ENCODE measurements at regions not wholly inside any gene's neighbourhood (a gene's known extent, or its start where the extent isn't known, plus 50 kb on each side); places are given as distances from the start of the nearest gene placed in this dataset.

GRCh38 chr2:41381701-41382100 lies 666.1 kb upstream of the PKDCC start:
- Mint-ChIP-seq H3K4me1 (ENCODE audit: unreplicated experiment) (peaks cover 10% of the 10 kb centered on the region), H3K36me3 (no peaks in the 10 kb centered on the region), H3K27me3 (no peaks in the 10 kb centered on the region), H3K9me3 (peaks cover 6% of the 10 kb centered on the region), H3K27ac (no peak overlapping the region), H3K4me3 (no peak overlapping the region)
- DNase-seq (ENCODE audit: extremely low spot score, unreplicated experiment) = no peak
- no peak for TF ChIP-seq CTCF (conservative IDR thresholded peaks at IDR 0.05)

GRCh38 chr2:41387519-41387918 lies 660.3 kb upstream of the PKDCC start:
- no peaks in the 10 kb centered on the region for H3K27me3 Mint-ChIP-seq
- H3K4me1 Mint-ChIP-seq (ENCODE audit: unreplicated experiment) = no peaks in the 10 kb centered on the region
- H3K9me3 Mint-ChIP-seq = no peaks in the 10 kb centered on the region
- DNase-seq (ENCODE audit: extremely low spot score, unreplicated experiment) = no peak
- no peak overlapping the region for H3K4me3 Mint-ChIP-seq
- no peak overlapping the region for H3K27ac Mint-ChIP-seq
- TF ChIP-seq CTCF (conservative IDR thresholded peaks at IDR 0.05) = no peak
- no peaks in the 10 kb centered on the region for H3K36me3 Mint-ChIP-seq

- H3K27me3 Mint-ChIP-seq = no peaks in the 10 kb centered on the region
- no peaks in the 10 kb centered on the region for H3K4me1 Mint-ChIP-seq (ENCODE audit: unreplicated experiment)
- no peak for DNase-seq (ENCODE audit: extremely low spot score, unreplicated experiment)
- TF ChIP-seq CTCF (conservative IDR thresholded peaks at IDR 0.05) = no peak
- no peak overlapping the region for H3K27ac Mint-ChIP-seq
- H3K4me3 Mint-ChIP-seq = no peak overlapping the region
- peaks cover 3% of the 10 kb centered on the region for H3K9me3 Mint-ChIP-seq
- no peaks in the 10 kb centered on the region for H3K36me3 Mint-ChIP-seq
Observed at GRCh38 chr2:41393621-41394020, 654.2 kb upstream of the PKDCC start.

DNA sequence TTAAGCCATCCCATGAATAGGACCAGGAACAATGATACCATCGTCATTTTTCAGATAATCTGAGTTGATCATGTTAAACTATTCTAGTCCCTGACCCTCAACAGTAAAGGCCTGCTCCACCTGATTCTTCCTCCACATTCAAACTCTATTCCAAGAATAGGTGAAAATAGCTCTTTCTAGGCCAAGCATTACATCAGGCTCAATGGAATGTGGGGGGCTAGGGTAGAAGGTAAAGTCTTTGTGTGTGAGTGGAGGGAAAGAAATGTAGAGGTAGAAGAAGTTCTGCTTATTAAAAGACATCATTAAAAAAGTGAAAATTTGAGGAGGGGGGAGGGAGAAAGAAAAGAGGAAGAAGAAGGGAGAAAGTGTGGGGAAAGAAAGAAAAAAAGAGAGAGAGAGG lies 653.3 kb upstream of the PKDCC start:
- no peaks in the 10 kb centered on the region for H3K4me1 Mint-ChIP-seq (ENCODE audit: unreplicated experiment)
- no peaks in the 10 kb centered on the region for H3K36me3 Mint-ChIP-seq
- no peak overlapping the region for H3K27ac Mint-ChIP-seq
- TF ChIP-seq CTCF (conservative IDR thresholded peaks at IDR 0.05) = no peak
- no peak overlapping the region for H3K4me3 Mint-ChIP-seq
- DNase-seq (ENCODE audit: extremely low spot score, unreplicated experiment) = no peak
- peaks cover 3% of the 10 kb centered on the region for H3K9me3 Mint-ChIP-seq
- H3K27me3 Mint-ChIP-seq = no peaks in the 10 kb centered on the region

DNA sequence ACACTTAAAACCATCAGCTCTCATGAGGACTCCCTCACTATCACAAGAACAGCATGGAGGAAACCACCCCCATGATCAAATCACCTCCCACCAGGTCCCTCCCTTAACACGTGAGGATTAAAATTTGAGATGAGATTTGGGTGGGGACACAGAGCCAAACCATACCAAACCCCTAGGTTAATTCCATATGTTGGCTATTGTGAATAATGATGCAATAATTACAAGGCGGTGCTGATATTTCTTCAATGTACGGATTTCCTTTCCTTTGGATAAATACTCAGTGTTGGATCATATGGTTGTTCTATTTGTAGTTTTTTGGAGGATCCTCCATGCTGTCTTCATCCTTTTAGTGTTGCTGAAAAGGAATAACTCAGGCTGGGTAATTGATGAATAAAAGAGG lies 652.1 kb upstream of the PKDCC start:
- H3K4me1 Mint-ChIP-seq (ENCODE audit: unreplicated experiment) = peaks cover 4% of the 10 kb centered on the region
- no peaks in the 10 kb centered on the region for H3K27me3 Mint-ChIP-seq
- no peak overlapping the region for H3K4me3 Mint-ChIP-seq
- H3K36me3 Mint-ChIP-seq = no peaks in the 10 kb centered on the region
- no peak for DNase-seq (ENCODE audit: extremely low spot score, unreplicated experiment)
- peaks cover 3% of the 10 kb centered on the region for H3K9me3 Mint-ChIP-seq
- H3K27ac Mint-ChIP-seq = no peak overlapping the region
- TF ChIP-seq CTCF (conservative IDR thresholded peaks at IDR 0.05) = no peak

DNA sequence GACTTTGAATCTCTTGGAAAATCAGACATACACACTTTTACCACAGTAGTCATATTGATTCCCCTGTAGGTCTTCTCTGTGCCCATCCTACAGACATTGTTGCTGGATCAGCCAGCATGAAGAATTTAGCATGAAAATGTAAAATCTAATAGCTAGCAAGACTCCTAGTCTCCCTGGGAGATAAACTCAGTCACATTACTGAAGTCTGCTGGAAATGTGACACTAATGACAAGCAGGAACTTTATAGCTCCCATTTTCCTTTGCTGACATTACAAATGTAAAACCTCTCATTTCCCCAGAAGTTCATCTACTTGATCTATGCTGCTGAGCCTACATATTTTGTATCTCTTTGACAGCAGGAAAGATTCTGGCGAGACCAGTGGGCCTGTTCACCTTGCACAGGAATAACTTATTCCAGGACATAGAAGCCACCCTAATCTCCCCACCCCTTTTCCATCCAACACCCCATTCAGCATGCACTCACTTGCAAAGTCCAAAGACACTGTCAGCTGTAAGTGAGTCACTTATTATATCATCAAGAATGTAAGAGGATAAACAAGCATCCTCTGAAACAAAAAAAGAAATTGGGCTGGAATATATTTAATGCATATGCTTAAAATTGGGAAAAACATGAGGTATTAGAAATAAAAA lies 648.3 kb upstream of the PKDCC start:
- H3K4me3 Mint-ChIP-seq = no peak overlapping the region
- peaks cover 7% of the 10 kb centered on the region for H3K4me1 Mint-ChIP-seq (ENCODE audit: unreplicated experiment)
- H3K27me3 Mint-ChIP-seq = no peaks in the 10 kb centered on the region
- H3K27ac Mint-ChIP-seq = no peak overlapping the region
- peaks cover 3% of the 10 kb centered on the region for H3K9me3 Mint-ChIP-seq
- DNase-seq (ENCODE audit: extremely low spot score, unreplicated experiment) = no peak
- no peaks in the 10 kb centered on the region for H3K36me3 Mint-ChIP-seq
- TF ChIP-seq CTCF (conservative IDR thresholded peaks at IDR 0.05) = no peak

All from type B pancreatic cell (in vitro differentiated cells).